HEK293 (cell line): ENCODE measurements at regions not wholly inside any gene's neighbourhood (a gene's known extent, or its start where the extent isn't known, plus 50 kb on each side); places are given as distances from the start of the nearest gene placed in this dataset.
"Not testable (repeated sequence)": the region's sequence is repeated elsewhere in the genome, so short reads cannot be mapped to it uniquely, and the experiment has no call there.

Source experiments
- CTCF ChIA-PET: fragments of 350-600 bp; formaldehyde crosslinking; extraction: SDS; loops from one replicate; lab custom pipeline; 2021; ENCODE audit warnings: antibody characterized with exemption; lab: Yijun Ruan, JAX
- POLR2A ChIA-PET: fragments of 300-600 bp; formaldehyde crosslinking; extraction: SDS; loops from one replicate; lab custom pipeline; 2020; ENCODE audit warnings: antibody characterized with exemption, inconsistent platforms; lab: Yijun Ruan, JAX
- H3K27ac ChIP-seq: fragments of 200-500 bp; sonication (Bioruptor generic); 2 replicates; pipeline ENCODE4 v1.5.1; 2014; ENCODE audit warnings: low read depth, low read length, control low read depth, inconsistent platforms; ENCODE audit errors: extremely low read depth
- H3K36me3 ChIP-seq, 2 experiments: fragments of 200-500 bp in 1 of 2; sonication (Bioruptor generic) in 1 of 2; 1 replicate in 1 of 2; 2 replicates in 1 of 2; pipeline ENCODE4 v1.5.1; 2014 to 2017; ENCODE audit warnings: inconsistent platforms in 2 of 2, low read length in 2 of 2; ENCODE audit not compliant: control insufficient read depth in 2 of 2, insufficient read depth in 1 of 2
- H3K4me1 ChIP-seq: fragments of 200-500 bp; sonication (Bioruptor generic); 2 replicates; pipeline ENCODE4 v1.5.1; 2014; ENCODE audit warnings: mild to moderate bottlenecking, low read length, inconsistent platforms; ENCODE audit not compliant: control insufficient read depth, insufficient read depth
- H3K4me3 ChIP-seq: 2 replicates; pipeline ENCODE4 v1.5.1; 2011; ENCODE audit warnings: low read depth, mild to moderate bottlenecking, control low read depth, low read length, moderate library complexity
- H3K9me3 ChIP-seq: fragments of 200-500 bp; sonication (Bioruptor generic); 2 replicates; pipeline ENCODE4 v1.5.1; 2014; ENCODE audit warnings: low read depth, low read length, inconsistent platforms; ENCODE audit not compliant: control insufficient read depth, insufficient read depth
- BCL11A ChIP-seq: fragments of 450-650 bp; formaldehyde crosslinking; IDR thresholded peaks from 2 replicates; pipeline ENCODE4 v1.5.1; 2016; ENCODE audit warnings: low read depth, missing biosample characterization, missing genetic modification characterization
- ELK4 ChIP-seq: IDR thresholded peaks from 2 replicates; pipeline ENCODE4 v1.6.1; 2011; ENCODE audit warnings: mild to moderate bottlenecking, low read depth, low read length, borderline replicate concordance
- GFI1B ChIP-seq: fragments of 450-650 bp; formaldehyde crosslinking; IDR thresholded peaks from 2 replicates; pipeline ENCODE4 v1.5.1; 2016; ENCODE audit warnings: missing biosample characterization, missing genetic modification characterization
- ZBTB1 ChIP-seq: fragments of 450-650 bp; formaldehyde crosslinking; IDR thresholded peaks from 2 replicates; pipeline ENCODE4 v1.5.1; 2016; ENCODE audit warnings: missing biosample characterization, missing genetic modification characterization
- ZBTB8A ChIP-seq: fragments of 450-650 bp; formaldehyde crosslinking; IDR thresholded peaks from 2 replicates; pipeline ENCODE4 v1.5.1; 2016; ENCODE audit warnings: missing biosample characterization, missing genetic modification characterization
- ZFHX2 ChIP-seq: fragments of 450-650 bp; formaldehyde crosslinking; conservative IDR thresholded peaks from 2 replicates; pipeline ENCODE4 v1.5.1; 2016; ENCODE audit warnings: missing biosample characterization, missing genetic modification characterization
- ZNF169 ChIP-seq: fragments of 450-650 bp; formaldehyde crosslinking; IDR thresholded peaks from 2 replicates; pipeline ENCODE4 v1.5.1; 2016; ENCODE audit warnings: missing biosample characterization, missing genetic modification characterization
- ZNF174 ChIP-seq: fragments of 450-650 bp; formaldehyde crosslinking; IDR thresholded peaks from 2 replicates; pipeline ENCODE4 v1.5.0; 2017; ENCODE audit warnings: missing biosample characterization, mild to moderate bottlenecking, missing genetic modification characterization
- ZNF19 ChIP-seq: fragments of 450-650 bp; formaldehyde crosslinking; IDR thresholded peaks from 2 replicates; pipeline ENCODE4; 2016; ENCODE audit warnings: missing biosample characterization, missing genetic modification characterization, low read depth
- ZNF2 ChIP-seq: fragments of 450-650 bp; formaldehyde crosslinking; IDR thresholded peaks from 2 replicates; pipeline ENCODE4 v1.5.1; 2016; ENCODE audit warnings: missing biosample characterization, missing genetic modification characterization
- ZNF24 ChIP-seq: fragments of 450-650 bp; formaldehyde crosslinking; IDR thresholded peaks from 2 replicates; pipeline ENCODE4 v1.5.1; 2016; ENCODE audit warnings: missing biosample characterization, missing genetic modification characterization
- ZNF366 ChIP-seq: fragments of 450-650 bp; formaldehyde crosslinking; conservative IDR thresholded peaks from 2 replicates; pipeline ENCODE4 v1.5.1; 2016; ENCODE audit warnings: missing biosample characterization, missing genetic modification characterization
- ZNF37A ChIP-seq: fragments of 450-650 bp; IDR thresholded peaks from 2 replicates; pipeline ENCODE4 v1.5.1; 2018; ENCODE audit warnings: missing biosample characterization, missing genetic modification characterization
- ZNF391 ChIP-seq: fragments of 450-650 bp; formaldehyde crosslinking; IDR thresholded peaks from 2 replicates; pipeline ENCODE4 v1.5.1; 2016; ENCODE audit warnings: low read depth, missing biosample characterization, missing genetic modification characterization, borderline replicate concordance
- ZNF626 ChIP-seq: fragments of 450-650 bp; sonication (Bioruptor Pico); formaldehyde crosslinking; IDR thresholded peaks from 2 replicates; pipeline ENCODE4 v1.5.1; 2018; ENCODE audit warnings: missing biosample characterization, missing genetic modification characterization, inconsistent platforms
- TF ChIP-seq, protein P1 (sequence below): fragments of 450-650 bp; formaldehyde crosslinking; IDR thresholded peaks from 2 replicates; pipeline ENCODE4 v1.5.1; 2017; ENCODE audit warnings: missing biosample characterization, missing genetic modification characterization
- TF ChIP-seq, protein P2 (sequence below): sonication (generic); formaldehyde crosslinking; IDR thresholded peaks from 2 replicates; pipeline ENCODE4 v1.8.1; 2022; ENCODE audit warnings: mild to moderate bottlenecking, moderate library complexity, missing genetic modification reagents
- TF ChIP-seq, protein P3 (sequence below): fragments of 450-650 bp; formaldehyde crosslinking; IDR thresholded peaks from 2 replicates; pipeline ENCODE4 v1.5.1; 2016; ENCODE audit warnings: missing biosample characterization, missing genetic modification characterization, borderline replicate concordance
- TF ChIP-seq, protein P4 (sequence below): fragments of 450-650 bp; formaldehyde crosslinking; IDR thresholded peaks from 2 replicates; pipeline ENCODE4 v1.5.1; 2016; ENCODE audit warnings: missing biosample characterization, missing genetic modification characterization

- CTCF ChIA-PET, result no interaction called here
- H3K27ac ChIP-seq, result no peak overlapping the region
- no peaks in the 10 kb centered on the region for H3K36me3 ChIP-seq
- POLR2A ChIA-PET, result no interaction called here
- TF ChIP-seq GFI1B (tag by site-specific recombination) (no peak), ELK4 (no peak), ZNF626 (tag by site-specific recombination) (no peak), ZBTB1 (no peak), ZNF37A (tag by site-specific recombination) (no peak), ZNF174 (no peak), ZNF24 (tag by site-specific recombination) (no peak), ZBTB8A (tag by site-specific recombination) (no peak), ZNF169 (tag by site-specific recombination) (no peak), ZNF366 (tag by site-specific recombination) (no peak), ZNF391 (tag by site-specific recombination) (no peak), ZNF2 (tag by site-specific recombination) (no peak), ZFHX2 (tag by site-specific recombination) (no peak), BCL11A (tag by site-specific recombination) (no peak), ZNF19 (tag by site-specific recombination) (no peak)
- TF ChIP-seq, protein P1, sequence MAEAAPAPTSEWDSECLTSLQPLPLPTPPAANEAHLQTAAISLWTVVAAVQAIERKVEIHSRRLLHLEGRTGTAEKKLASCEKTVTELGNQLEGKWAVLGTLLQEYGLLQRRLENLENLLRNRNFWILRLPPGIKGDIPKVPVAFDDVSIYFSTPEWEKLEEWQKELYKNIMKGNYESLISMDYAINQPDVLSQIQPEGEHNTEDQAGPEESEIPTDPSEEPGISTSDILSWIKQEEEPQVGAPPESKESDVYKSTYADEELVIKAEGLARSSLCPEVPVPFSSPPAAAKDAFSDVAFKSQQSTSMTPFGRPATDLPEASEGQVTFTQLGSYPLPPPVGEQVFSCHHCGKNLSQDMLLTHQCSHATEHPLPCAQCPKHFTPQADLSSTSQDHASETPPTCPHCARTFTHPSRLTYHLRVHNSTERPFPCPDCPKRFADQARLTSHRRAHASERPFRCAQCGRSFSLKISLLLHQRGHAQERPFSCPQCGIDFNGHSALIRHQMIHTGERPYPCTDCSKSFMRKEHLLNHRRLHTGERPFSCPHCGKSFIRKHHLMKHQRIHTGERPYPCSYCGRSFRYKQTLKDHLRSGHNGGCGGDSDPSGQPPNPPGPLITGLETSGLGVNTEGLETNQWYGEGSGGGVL, result no peak
- TF ChIP-seq, protein P2, sequence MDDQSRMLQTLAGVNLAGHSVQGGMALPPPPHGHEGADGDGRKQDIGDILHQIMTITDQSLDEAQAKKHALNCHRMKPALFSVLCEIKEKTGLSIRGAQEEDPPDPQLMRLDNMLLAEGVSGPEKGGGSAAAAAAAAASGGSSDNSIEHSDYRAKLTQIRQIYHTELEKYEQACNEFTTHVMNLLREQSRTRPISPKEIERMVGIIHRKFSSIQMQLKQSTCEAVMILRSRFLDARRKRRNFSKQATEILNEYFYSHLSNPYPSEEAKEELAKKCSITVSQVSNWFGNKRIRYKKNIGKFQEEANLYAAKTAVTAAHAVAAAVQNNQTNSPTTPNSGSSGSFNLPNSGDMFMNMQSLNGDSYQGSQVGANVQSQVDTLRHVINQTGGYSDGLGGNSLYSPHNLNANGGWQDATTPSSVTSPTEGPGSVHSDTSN (CRISPR knock-in tag), result no peak
- TF ChIP-seq, protein P3, sequence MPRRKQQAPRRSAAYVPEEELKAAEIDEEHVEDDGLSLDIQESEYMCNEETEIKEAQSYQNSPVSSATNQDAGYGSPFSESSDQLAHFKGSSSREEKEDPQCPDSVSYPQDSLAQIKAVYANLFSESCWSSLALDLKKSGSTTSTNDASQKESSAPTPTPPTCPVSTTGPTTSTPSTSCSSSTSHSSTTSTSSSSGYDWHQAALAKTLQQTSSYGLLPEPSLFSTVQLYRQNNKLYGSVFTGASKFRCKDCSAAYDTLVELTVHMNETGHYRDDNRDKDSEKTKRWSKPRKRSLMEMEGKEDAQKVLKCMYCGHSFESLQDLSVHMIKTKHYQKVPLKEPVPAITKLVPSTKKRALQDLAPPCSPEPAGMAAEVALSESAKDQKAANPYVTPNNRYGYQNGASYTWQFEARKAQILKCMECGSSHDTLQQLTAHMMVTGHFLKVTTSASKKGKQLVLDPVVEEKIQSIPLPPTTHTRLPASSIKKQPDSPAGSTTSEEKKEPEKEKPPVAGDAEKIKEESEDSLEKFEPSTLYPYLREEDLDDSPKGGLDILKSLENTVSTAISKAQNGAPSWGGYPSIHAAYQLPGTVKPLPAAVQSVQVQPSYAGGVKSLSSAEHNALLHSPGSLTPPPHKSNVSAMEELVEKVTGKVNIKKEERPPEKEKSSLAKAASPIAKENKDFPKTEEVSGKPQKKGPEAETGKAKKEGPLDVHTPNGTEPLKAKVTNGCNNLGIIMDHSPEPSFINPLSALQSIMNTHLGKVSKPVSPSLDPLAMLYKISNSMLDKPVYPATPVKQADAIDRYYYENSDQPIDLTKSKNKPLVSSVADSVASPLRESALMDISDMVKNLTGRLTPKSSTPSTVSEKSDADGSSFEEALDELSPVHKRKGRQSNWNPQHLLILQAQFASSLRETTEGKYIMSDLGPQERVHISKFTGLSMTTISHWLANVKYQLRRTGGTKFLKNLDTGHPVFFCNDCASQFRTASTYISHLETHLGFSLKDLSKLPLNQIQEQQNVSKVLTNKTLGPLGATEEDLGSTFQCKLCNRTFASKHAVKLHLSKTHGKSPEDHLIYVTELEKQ (tag by site-specific recombination), result no peak
- TF ChIP-seq, protein P4, sequence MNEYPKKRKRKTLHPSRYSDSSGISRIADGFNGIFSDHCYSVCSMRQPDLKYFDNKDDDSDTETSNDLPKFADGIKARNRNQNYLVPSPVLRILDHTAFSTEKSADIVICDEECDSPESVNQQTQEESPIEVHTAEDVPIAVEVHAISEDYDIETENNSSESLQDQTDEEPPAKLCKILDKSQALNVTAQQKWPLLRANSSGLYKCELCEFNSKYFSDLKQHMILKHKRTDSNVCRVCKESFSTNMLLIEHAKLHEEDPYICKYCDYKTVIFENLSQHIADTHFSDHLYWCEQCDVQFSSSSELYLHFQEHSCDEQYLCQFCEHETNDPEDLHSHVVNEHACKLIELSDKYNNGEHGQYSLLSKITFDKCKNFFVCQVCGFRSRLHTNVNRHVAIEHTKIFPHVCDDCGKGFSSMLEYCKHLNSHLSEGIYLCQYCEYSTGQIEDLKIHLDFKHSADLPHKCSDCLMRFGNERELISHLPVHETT, result no peak
- TF ChIP-seq, all 188 proteins: peak for 0
- Histone ChIP-seq H3K4me1 (no peaks in the 10 kb centered on the region), H3K9me3 (no peaks in the 10 kb centered on the region), H3K4me3 (no peak overlapping the region)
Observed at GRCh38 chr2:12017499-12018157, 271.2 kb downstream of the LPIN1 start.

DNA sequence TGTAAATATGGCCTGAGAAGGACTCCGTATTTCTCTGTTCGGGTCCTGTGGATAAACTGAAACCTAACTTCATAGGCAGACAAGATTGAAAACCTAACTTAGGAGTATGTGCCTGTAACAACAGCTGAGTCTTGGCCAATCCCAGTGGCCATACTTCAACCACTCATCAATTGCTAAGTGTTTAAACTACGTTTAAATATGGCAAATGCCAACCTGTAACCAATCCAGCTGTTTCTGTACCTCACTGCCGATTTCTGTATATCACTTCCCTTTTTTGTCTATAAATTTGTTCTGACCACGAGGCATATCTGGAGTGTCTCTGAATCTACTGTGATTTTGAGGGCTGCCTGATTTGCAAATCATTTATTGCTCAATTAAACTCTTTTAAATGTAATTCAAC is 272.3 kb downstream of the LPIN1 start:
- H3K36me3 ChIP-seq, H3K4me3 ChIP-seq, H3K9me3 ChIP-seq, H3K4me1 ChIP-seq, POLR2A ChIA-PET, H3K27ac ChIP-seq: not testable (repeated sequence)
- CTCF ChIA-PET, result interaction anchor here (0.6 kb wide), 1 partner anchor 195 kb away, joined by 3 read pairs; no protein-coding TSS in a partner anchor
